T-helper 2 cell treated with Interferon-gamma antibody and Interleukin-4, amounts not matched to agents 100 ng/mL and 5 ng/mL, for 36 hours (primary cell): ENCODE measurements at regions not wholly inside any gene's neighbourhood (a gene's known extent, or its start where the extent isn't known, plus 50 kb on each side); places are given as distances from the start of the nearest gene placed in this dataset.
"Not testable (repeated sequence)": the region's sequence is repeated elsewhere in the genome, so short reads cannot be mapped to it uniquely, and the experiment has no call there.

Experiments used
- intact Hi-C: fragments of 100-400 bp; cut with micrococcal nuclease; formaldehyde crosslinking; loops from one replicate; pipeline ENCODE4 v1.15.1; 2023

DNA sequence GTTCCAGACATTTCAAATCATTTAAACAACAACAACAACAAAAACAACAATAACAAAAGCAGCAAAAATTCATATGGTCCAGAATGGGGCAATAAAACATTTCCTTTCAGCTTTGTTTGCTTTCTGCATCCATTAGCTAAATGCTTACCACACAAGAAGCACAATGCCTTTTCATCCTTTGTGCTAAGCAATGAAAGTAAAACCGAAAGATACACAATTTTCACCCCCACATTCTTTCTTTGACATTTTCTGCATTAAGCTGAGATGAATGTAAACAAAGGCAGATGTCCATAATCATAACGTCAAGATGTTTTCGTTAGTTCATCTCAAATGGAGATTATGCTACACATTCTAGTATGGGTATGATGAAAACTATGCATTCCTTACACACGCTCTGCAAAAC, 568.5 kb downstream of the SLITRK6 start:
- intact Hi-C loops = no loop called here

GRCh38 chr13:85228692-85229091, 570.5 kb downstream of the SLITRK6 start:
- intact Hi-C loops = no loop called here

GRCh38 chr13:85223883-85224656, 575.1 kb downstream of the SLITRK6 start:
- intact Hi-C loops = no loop called here

DNA sequence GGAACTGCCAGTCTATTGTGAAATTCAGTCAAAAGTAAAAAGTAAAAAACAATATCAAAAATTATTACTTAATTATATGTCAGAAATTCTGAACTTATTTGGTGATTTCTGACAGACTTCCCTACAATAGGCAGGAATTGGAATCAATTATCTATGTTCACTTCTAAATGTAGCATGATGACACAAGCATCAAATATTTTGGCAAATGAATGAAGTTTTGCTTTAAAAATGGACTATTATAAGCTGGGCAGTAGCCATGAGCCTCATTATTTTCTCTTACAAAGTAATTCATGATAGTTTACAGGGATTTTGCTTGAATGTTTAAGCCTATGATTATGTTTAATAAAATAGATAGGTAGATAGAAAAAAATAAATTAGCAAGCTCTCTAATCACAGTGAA, 582.6 kb downstream of the SLITRK6 start:
- intact Hi-C loops = no loop called here

GRCh38 chr13:85212692-85213091, 586.5 kb downstream of the SLITRK6 start:
- intact Hi-C loops = no loop called here

GRCh38 chr13:85204668-85205344, 594.4 kb downstream of the SLITRK6 start:
- intact Hi-C loops = no loop called here

- intact Hi-C loops = no loop called here
These were observed 601.8 kb downstream of the SLITRK6 start for GRCh38 chr13:85197431-85197830.

GRCh38 chr13:85194482-85194881, 604.7 kb downstream of the SLITRK6 start:
- intact Hi-C loops = no loop called here

DNA sequence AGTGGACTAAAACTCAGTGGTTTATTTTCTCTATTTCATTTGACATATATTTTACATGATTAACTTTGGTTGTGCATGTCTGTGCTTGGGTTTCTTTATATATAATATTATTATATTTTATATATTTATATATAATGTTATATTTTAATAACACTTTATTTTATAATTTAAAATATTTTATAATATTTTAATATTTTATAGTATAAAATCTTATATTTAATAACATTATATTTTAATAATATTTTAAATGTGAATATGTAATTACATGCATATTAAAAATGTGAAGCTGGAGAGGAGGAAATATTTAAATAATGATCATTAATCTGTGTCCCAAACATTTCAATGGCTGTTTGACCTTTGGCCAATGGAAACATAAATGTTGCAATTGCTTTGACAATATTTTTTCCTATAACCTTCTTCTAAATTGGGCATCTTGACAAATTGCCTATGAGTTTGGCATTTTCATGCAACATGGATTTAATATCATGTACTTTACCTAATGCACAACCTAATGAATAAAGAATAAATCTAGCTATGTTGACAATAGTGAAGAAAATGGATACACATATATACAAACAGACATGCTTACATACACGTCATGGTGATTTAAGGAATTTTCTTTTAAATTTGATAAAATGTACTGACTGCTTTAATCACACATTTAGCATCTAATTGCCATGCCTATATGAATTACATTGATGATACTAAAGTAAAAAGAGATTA, 607.1 kb downstream of the SLITRK6 start:
- intact Hi-C loops = no loop called here

- intact Hi-C loops = no loop called here
These were observed 612.7 kb downstream of the SLITRK6 start for GRCh38 chr13:85186356-85187045.

DNA sequence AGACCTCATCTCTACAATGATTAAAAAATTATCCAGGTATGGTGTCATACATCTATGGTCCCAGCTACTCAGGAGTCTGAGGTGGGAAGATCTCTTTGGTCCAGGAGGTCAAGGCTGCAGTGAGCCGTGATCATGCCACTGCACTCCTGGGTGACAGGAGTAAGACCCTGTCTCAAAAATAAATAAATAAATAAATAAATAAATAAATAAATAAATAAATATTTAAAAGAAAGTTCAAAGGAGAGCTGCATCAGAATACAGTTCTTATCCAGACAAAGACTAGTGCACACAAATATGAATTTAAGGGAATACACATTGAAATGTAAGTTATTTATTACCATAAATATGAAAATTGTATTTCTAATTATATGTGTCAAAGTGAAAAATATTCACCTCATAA, 624.9 kb downstream of the SLITRK6 start:
- intact Hi-C loops = no loop called here

DNA sequence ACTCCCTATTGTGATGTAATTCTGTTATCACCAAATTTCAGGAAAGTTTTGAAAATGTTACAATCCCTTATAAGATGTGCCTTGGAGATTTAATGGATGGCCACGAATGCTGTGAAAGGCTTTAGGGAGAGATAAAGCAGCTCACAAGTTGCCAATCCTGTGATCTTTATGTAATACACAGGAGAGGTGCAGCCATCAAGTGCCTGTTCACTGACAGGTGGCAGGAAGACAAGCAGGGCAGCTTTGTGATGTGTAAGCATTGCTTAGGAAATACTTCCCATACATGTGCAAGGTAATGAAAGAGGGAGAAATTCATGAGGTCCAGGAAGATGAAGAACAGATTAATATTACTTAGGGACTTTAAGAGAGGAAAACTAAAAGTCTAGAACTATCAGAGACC, 628.8 kb downstream of the SLITRK6 start:
- intact Hi-C loops = no loop called here

DNA sequence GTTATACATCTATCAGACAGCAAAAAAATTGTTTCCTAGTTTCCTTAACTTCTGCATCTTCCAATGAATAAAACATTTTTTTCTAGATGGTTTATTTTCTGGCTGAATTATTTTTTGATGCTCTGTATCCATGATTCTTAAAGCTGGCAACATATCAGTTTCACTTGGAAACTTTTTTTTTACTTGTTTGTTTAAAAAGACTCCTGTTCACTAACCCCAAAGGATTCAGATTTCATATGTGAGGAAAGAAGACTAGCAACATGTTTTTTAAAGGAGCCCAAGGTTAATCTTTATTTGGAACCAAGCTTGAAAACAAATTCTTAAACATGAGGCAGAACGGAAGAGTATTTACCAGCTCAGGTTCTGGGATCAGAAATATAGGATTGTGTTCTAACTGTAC, 632.3 kb downstream of the SLITRK6 start:
- intact Hi-C loops = no loop called here

DNA sequence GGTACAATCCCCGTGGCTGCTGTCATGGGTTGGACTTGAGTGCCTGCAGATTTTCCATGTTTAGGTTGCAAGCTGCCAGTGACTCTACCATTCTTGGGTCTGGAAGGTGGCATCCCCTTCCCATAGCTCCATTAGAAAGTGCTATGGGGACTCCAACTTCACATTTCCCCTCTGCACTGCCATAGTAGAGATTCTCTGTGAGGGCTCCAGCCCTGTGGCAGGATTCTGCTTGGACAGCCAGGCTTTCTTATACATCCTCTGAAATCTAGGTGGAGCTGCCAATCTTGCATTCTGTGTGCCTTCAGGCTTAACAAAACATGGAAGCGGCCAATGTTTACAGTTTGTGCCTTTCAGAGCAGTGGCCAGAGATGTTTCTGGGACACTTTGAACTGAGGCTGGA, 636.2 kb downstream of the SLITRK6 start:
- intact Hi-C loops = no loop called here

DNA sequence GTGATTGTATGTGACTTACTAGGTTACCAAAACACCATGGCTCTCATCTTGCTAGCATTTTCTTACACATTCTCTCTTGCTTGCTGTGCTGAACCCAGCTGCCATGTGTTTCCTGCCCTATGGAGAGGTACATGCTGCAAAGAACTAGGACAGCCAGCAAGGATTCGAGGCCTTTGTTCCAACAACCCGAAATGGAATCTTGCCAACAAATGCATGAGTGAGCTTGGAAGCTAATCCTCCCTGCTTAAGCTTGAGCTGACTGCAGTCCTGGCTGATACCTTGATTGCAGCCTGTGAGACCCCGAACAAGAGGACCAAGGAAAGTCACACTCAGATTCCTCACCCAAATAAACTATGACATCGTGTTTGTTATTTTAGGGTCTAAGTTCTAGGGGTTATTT, 651.2 kb downstream of the SLITRK6 start:
- intact Hi-C loops = no loop called here

- intact Hi-C loops = no loop called here
These were observed 656.8 kb downstream of the SLITRK6 start for GRCh38 chr13:85142351-85142927.

- intact Hi-C loops = no loop called here
These were observed 657.8 kb downstream of the SLITRK6 start for GRCh38 chr13:85141401-85141800.

GRCh38 chr13:85140192-85140591, 659.0 kb downstream of the SLITRK6 start:
- intact Hi-C loops = no loop called here

- intact Hi-C loops = no loop called here
These were observed 661.7 kb downstream of the SLITRK6 start for GRCh38 chr13:85137516-85137915.

DNA sequence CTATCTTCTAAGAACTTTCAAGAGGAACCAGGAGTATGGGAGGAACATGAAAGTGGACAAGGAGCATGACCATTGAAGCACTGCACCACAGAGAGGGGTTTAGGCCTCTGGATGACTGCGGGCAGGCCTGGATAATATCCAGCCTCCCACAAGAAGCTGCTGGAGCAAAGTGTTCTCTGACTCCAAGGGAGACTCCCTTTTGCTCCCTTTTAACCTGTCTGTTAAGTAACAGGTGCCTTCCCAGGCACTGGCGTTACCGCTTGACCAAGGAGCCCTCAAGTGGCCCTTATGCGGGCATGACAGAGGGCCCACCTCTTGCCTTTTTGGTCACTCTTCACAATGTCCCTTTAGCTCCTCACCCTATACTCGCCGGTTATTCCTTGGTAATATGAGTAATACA, 666.2 kb downstream of the SLITRK6 start:
- intact Hi-C loops = no loop called here

DNA sequence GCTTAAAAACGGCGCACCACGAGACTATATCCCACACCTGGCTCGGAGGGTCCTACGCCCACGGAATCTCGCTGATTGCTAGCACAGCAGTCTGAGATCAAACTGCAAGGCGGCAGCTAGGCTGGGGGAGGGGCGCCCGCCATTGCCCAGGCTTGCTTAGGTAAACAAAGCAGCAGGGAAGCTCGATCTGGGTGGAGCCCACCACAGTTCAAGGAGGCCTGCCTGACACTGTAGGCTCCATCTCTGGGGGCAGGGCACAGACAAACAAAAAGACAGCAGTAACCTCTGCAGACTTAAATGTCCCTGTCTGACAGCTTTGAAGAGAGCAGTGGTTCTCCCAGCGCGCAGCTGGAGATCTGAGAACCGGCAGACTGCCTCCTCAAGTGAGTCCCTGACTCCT, 675.7 kb downstream of the SLITRK6 start:
- intact Hi-C loops = not testable (repeated sequence)
